ENCODE measurements at regions not wholly inside any gene's neighbourhood (a gene's known extent, or its start where the extent isn't known, plus 50 kb on each side); places are given as distances from the start of the nearest gene placed in this dataset.

DNA sequence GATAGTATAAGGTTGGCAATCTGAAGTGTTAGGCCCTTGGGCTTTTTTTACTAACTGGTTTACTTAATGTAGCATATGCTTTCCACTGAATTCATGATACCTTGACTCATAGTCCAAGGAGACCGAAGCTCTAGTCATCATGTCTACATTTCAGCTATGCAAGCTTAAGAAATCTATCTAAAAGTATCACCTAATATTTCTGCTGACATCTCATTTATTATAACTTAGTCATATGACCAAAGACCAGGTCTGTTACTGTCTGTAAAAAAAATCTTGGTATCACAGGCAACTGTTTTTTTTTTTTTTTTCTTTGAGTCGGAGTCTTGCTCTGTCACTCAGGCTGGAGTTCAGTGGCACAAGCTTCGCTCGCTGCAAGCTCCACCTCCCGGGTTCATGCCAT is 814.0 kb upstream of the NDST4 start:
- TF ChIP-seq, protein P1, sequence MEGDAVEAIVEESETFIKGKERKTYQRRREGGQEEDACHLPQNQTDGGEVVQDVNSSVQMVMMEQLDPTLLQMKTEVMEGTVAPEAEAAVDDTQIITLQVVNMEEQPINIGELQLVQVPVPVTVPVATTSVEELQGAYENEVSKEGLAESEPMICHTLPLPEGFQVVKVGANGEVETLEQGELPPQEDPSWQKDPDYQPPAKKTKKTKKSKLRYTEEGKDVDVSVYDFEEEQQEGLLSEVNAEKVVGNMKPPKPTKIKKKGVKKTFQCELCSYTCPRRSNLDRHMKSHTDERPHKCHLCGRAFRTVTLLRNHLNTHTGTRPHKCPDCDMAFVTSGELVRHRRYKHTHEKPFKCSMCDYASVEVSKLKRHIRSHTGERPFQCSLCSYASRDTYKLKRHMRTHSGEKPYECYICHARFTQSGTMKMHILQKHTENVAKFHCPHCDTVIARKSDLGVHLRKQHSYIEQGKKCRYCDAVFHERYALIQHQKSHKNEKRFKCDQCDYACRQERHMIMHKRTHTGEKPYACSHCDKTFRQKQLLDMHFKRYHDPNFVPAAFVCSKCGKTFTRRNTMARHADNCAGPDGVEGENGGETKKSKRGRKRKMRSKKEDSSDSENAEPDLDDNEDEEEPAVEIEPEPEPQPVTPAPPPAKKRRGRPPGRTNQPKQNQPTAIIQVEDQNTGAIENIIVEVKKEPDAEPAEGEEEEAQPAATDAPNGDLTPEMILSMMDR (conservative IDR thresholded peaks at IDR 0.05 in 1 of 2, IDR thresholded peaks at IDR 0.05 in 1 of 2; ENCODE audit: extremely low read depth in 1 of 2, insufficient read depth in 1 of 2, low read depth in 1 of 2, low read length in 2 of 2) = no peak
- TF ChIP-seq EZH2 (IDR thresholded peaks at IDR 0.05; ENCODE audit: borderline replicate concordance, low read length) = no peak

Data from mammary epithelial cell (primary cell).